ENCODE measurements at regions not wholly inside any gene's neighbourhood (a gene's known extent, or its start where the extent isn't known, plus 50 kb on each side); places are given as distances from the start of the nearest gene placed in this dataset.

DNA sequence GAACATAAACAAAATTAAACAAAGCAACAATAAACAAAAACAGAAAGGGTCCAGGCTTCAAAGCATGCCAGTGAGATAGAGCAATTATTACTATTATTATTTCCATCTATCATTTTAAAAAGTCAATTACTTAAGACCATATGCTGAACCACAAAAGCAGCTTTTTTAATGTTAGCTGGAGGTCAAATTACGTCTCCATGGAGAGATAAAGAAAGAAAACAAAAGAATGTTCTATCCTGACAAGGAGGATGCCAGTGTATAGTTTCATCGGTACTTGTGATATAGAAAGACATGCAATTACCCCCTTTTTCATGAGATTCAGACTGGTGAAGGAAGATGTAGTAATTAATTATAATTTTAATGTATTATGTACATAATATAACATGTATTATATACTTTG lies 81.6 kb upstream of the DCN start:
- intact Hi-C loops (cut with DNase I) = no loop called here
- Histone ChIP-seq H3K4me1 (peaks cover 0 to 12% (median 0%) of the 10 kb centered on the region in 12 donors), H3K36me3 (no peaks in the 10 kb centered on the region), H3K27ac (no peak overlapping the region), H3K9me3 (no peaks in the 10 kb centered on the region), H3K4me3 (no peak overlapping the region), H3K27me3 (no peaks in the 10 kb centered on the region)
- DNase-seq (no peak), ATAC-seq (no peak)
- WGBS, 4 donors = 72 to 78% (median 73%) methylated on average over 2 of the region's 2 CpGs
- TF ChIP-seq POLR2A (IDR thresholded peaks at IDR 0.05) = no peak
- TF ChIP-seq, protein P1, sequence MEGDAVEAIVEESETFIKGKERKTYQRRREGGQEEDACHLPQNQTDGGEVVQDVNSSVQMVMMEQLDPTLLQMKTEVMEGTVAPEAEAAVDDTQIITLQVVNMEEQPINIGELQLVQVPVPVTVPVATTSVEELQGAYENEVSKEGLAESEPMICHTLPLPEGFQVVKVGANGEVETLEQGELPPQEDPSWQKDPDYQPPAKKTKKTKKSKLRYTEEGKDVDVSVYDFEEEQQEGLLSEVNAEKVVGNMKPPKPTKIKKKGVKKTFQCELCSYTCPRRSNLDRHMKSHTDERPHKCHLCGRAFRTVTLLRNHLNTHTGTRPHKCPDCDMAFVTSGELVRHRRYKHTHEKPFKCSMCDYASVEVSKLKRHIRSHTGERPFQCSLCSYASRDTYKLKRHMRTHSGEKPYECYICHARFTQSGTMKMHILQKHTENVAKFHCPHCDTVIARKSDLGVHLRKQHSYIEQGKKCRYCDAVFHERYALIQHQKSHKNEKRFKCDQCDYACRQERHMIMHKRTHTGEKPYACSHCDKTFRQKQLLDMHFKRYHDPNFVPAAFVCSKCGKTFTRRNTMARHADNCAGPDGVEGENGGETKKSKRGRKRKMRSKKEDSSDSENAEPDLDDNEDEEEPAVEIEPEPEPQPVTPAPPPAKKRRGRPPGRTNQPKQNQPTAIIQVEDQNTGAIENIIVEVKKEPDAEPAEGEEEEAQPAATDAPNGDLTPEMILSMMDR (IDR thresholded peaks at IDR 0.05) = no peak

DNA sequence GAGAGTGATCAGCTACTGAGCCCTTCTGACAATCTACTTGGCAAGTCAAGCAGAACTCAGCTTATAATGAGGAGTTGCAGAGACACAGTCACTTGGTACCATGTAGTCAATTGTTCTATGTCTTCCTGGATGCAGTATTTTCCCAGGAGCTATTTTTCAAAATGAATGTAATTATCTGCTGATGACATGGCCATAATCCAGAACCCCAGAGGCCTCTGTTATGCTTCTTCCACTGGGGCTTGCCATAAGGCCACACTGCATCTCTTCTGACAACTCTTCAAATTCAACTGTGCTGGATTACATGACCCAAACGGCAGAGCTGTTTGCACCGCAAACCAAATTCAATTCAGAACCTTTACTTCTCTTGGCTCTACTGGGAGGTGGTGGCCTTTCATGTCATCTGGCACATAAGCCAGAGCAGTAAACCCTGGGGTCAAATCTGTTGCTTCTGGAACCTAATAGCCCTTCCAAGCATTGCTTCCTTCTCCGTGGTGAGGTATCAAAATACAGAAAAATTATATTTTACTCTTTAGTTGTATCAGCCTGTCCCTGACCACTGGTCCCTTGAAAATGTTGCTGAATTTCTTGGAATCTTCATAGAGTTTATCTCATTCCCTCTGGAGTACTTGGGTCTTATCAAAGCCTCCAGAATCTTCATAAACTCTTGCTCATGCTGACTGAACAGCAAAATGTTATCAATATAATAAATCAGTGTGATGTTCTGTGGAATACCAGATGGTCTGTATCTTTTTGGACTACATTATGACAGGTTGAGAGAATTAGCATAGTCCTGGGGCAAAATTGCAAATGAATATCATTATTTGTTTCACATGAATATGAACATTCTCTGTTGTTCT lies 79.4 kb upstream of the DCN start:
- peaks cover 0 to 12% (median 0%) of the 10 kb centered on the region in 12 donors for H3K4me1 ChIP-seq
- peak overlapping the region in 3 of 12 donors; percentile 21 to 52 (median 35) for H3K27ac ChIP-seq
- TF ChIP-seq, protein P1 (IDR thresholded peaks at IDR 0.05) = no peak
- TF ChIP-seq POLR2A (IDR thresholded peaks at IDR 0.05) = no peak
- intact Hi-C loops (cut with DNase I) = no loop called here
- no peaks in the 10 kb centered on the region for H3K36me3 ChIP-seq
- 57 to 81% (median 68%) methylated on average over 3 of the region's 3 CpGs for WGBS, 4 donors
- no peaks in the 10 kb centered on the region for H3K9me3 ChIP-seq
- H3K27me3 ChIP-seq = no peaks in the 10 kb centered on the region
- H3K4me3 ChIP-seq = no peak overlapping the region
- no peak for DNase-seq
- no peak for ATAC-seq

DNA sequence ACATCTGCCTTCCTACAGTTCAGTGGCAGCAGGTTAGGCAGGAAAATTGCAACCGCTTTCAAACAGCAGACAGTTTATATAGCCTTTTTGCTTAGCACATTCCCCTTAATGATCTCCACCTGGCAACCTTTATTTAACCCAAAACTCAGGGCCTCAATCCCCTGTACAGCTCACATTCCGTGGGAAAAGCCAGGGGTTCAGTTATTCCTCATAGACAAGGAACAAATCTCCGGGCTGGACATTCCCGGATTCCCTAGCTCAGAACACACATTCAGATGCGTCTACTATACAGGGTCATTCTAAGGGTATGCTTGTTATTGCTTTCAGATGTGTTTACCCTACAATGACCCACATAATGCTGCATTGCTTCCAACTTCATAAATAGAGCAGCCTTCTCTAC lies 73.8 kb upstream of the DCN start:
- no peak overlapping the region for H3K27ac ChIP-seq

DNA sequence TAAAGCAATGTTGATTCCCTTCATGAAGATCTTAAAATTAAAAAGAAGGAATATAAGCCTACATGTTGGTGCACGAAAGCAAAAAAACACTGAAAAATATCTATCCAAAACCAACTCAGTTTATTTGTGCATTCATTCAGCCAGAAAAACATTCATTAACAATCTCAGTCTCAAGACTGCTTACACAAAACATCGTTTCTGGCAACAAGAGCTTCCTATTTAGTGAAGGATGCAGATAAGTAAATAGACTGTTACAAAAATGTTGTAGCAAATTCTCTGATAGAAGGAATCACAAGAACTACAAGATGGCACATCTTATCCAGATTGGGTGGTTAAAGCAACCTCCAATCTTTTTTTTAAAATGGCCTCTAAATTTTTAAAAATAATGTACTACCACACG lies 69.7 kb upstream of the DCN start:
- TF ChIP-seq, protein P1 (IDR thresholded peaks at IDR 0.05) = no peak
- ATAC-seq (no peak), DNase-seq (no peak)
- Histone ChIP-seq H3K27me3 (no peaks in the 10 kb centered on the region), H3K9me3 (peaks cover 0 to 6% (median 0%) of the 10 kb centered on the region in 12 donors), H3K36me3 (no peaks in the 10 kb centered on the region), H3K27ac (peak overlapping the region in 2 of 12 donors; percentile 9 to 75), H3K4me3 (no peak overlapping the region), H3K4me1 (peaks cover 0 to 17% (median 0%) of the 10 kb centered on the region in 12 donors)
- WGBS, 4 donors = 56 to 70% (median 65%) methylated on average over 3 of the region's 3 CpGs
- intact Hi-C loops (cut with DNase I) = no loop called here

More for the DNA sequence above, 73.8 kb upstream of the DCN start:
- Histone ChIP-seq H3K27me3 (no peaks in the 10 kb centered on the region), H3K36me3 (no peaks in the 10 kb centered on the region), H3K4me1 (peaks cover 0 to 10% (median 0%) of the 10 kb centered on the region in 12 donors), H3K4me3 (no peak overlapping the region), H3K9me3 (no peaks in the 10 kb centered on the region)
- WGBS, 4 donors = 59 to 81% (median 63%) methylated on average over 5 of the region's 5 CpGs
- no peak for DNase-seq
- TF ChIP-seq, protein P1 (IDR thresholded peaks at IDR 0.05) = no peak
- no peak for TF ChIP-seq POLR2A (IDR thresholded peaks at IDR 0.05)
- no peak for ATAC-seq
- intact Hi-C loops (cut with DNase I) = no loop called here

Data from heart left ventricle (tissue), 16 donors.